SKM-1 (cell line): ENCODE measurements at regions not wholly inside any gene's neighbourhood (a gene's known extent, or its start where the extent isn't known, plus 50 kb on each side); places are given as distances from the start of the nearest gene placed in this dataset.

Source experiments
- DNase-seq: peaks from one replicate; lab custom pipeline; 2025; ENCODE audit not compliant: unreplicated experiment; lab: John Stamatoyannopoulos, UW

- DNase-seq, result no peak
Measured at GRCh38 chr3:118412503-118412902, 622.1 kb downstream of the IGSF11 start.

GRCh38 chr3:118425272-118425837 lies 609.3 kb downstream of the IGSF11 start:
- DNase-seq, result no peak

DNA sequence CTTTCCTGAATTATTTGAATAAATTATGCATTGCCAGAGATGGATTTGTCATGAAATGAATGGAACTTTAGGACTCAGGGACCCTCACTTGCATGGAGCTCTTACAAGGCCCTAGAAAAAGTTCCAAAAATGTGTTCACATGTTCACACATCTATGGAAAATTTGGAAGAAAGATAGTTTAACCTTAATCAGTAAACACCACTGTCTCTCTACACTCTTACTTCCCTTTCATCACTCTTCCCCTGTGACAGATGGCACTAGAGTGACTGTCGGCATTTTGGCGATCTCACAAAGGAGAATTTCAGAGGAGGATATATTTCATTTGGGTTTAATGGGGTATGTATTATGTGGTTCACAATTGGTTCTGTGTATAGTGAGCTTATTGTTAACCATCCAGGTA lies 600.8 kb downstream of the IGSF11 start:
- no peak for DNase-seq

- DNase-seq, result no peak
Measured at GRCh38 chr3:118435851-118436350, 598.7 kb downstream of the IGSF11 start.

GRCh38 chr3:118436697-118437262 lies 597.9 kb downstream of the IGSF11 start:
- no peak for DNase-seq

DNA sequence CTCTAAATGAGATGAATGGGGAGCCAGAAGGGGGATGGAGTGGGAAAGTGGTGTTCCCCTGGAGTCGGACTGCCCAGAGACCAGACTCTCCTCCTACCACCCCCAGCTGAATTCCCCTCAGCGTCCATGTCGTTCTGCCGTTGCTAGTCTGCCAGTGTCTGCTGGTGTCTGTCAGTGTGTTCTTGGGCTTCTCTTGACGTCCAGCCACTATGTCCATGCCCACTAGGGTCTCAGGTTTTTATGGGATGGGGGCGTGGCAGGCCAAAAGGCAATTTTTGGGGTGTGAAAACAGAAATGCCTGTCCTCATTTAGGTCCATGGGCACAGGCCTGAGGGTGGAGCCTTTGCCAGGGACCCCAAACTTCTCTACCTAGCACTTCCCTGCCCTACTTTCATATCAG lies 589.6 kb downstream of the IGSF11 start:
- no peak for DNase-seq

DNA sequence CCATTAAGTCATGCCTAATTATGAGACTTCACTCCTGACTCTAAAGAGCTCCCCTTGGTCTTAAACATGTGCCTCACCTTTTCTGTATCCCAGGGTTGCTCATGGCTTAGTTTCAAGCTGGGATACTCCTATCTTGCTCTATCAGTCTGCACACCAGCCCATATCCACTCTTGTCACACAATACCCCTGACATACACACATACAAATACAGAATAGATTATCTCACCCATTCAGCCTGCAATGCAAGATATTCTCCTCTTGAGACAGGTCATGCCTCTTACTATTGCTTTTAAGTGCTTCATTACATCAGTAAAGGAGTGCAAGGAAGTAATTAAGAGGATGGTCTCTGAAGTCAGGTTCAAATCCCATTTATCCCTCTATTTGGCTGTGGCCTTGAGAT lies 587.3 kb downstream of the IGSF11 start:
- DNase-seq, result no peak

DNA sequence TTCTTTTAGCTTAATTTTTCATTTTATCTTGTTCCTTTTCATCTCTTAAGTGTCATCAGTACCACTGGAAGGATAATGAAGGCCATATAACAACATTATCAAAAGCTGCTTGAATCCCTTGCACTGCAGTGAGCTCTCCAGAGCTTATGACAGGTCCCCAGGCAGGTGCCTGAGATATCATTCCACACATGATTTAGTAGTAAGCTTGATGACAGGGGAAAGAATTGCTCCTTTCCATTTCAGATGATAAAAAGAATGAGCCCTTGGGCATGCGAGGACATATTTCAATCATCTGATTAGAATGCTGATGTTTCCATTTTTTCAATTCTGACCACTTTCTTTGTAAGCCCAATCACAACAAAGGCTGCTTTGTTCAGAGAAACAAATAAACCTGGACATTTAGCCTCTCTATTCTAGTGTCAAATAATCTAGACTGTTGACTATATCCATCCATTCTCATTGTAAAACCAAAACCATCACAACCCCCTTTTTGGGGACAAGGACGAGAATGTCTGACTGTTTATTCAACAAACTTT lies 567.8 kb downstream of the IGSF11 start:
- no peak for DNase-seq

DNA sequence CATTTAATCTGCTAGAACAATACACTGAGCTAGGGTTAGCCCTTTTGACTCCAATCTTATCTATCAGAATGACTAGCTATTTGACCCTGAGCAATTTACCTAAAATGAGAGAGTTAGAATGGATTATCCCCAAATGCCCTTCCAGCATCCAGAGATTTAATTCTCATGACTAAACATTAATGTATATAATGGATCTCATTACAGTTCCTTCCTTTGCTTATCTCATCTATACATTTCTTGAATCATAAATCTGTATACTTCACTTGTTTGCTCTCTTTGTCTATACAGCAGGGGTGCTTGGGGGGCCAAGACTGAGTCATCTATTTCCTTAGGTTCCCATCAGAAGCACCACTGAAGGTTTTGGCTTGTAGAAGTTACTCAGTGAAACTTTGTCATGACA lies 565.8 kb downstream of the IGSF11 start:
- DNase-seq, result no peak

GRCh38 chr3:118472586-118472985 lies 562.1 kb downstream of the IGSF11 start:
- no peak for DNase-seq

GRCh38 chr3:118473343-118473742 lies 561.3 kb downstream of the IGSF11 start:
- DNase-seq, result no peak

GRCh38 chr3:118476885-118477618 lies 557.6 kb downstream of the IGSF11 start:
- no peak for DNase-seq

GRCh38 chr3:118477768-118478167 lies 556.9 kb downstream of the IGSF11 start:
- no peak for DNase-seq

GRCh38 chr3:118478706-118479276 lies 555.9 kb downstream of the IGSF11 start:
- no peak for DNase-seq

- no peak for DNase-seq
Measured at GRCh38 chr3:118479376-118479775, 555.3 kb downstream of the IGSF11 start.

GRCh38 chr3:118480101-118480860 lies 554.4 kb downstream of the IGSF11 start:
- DNase-seq, result no peak

- no peak for DNase-seq
Measured at GRCh38 chr3:118485693-118486092, 549.0 kb downstream of the IGSF11 start.

- no peak for DNase-seq
Measured at GRCh38 chr3:118487734-118488133, 546.9 kb downstream of the IGSF11 start.

- DNase-seq, result no peak
Measured at GRCh38 chr3:118488732-118489131, 545.9 kb downstream of the IGSF11 start.

GRCh38 chr3:118495206-118495605 lies 539.4 kb downstream of the IGSF11 start:
- no peak for DNase-seq

DNA sequence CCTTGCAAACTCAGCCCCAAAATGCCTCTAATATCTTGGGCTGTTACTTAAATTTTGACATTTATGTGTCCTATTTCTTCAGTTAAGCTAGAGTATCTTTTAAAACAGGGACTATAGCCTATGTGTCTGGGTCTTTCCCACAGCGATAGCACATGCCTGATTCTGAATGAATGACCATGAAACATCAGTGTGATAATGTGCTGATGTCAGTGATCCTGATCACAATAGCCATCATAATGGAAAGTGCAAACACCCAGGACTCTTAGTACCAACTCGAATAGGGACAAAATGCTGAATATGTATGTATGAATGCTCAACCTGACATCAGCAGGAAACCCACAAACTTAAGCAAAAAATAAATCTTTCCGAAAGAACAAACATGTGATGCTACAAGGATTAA lies 537.4 kb downstream of the IGSF11 start:
- DNase-seq, result no peak
